Inflammatory macrophage treated with lipopolysaccharide for 1 hour (primary cell): ENCODE measurements at regions not wholly inside any gene's neighbourhood (a gene's known extent, or its start where the extent isn't known, plus 50 kb on each side); places are given as distances from the start of the nearest gene placed in this dataset.
A peak's percentile ranks its signal among the peaks of the same experiment; 100 is the strongest.

Experiments used
- DNase-seq, 2 donors: peaks; one replicate each; pipeline ENCODE4 v3.0.0-alpha.2; 2020 to 2022

DNA sequence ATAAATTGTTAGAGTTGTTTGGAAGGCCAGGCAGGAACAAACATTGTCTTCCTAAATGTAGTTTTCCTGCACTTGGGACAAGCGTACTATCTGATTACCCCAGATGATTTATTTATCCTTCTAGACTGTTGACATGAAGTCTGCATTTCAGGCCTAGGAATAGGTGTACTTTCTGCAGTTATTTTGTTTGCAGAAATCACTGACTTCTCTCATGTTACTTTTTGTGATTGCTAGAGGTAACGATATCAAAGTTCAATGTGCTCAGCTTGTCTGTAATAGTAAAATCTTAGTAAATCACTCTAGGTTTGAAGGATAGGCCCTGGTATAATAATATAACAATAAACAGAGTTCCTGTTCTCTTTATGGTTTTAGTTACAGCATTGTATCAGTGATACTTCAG, 75.4 kb upstream of the HDAC9 start:
- DNase-seq: no peak

GRCh38 chr7:18420748-18421147, 74.8 kb upstream of the HDAC9 start:
- DNase-seq: no peak

DNA sequence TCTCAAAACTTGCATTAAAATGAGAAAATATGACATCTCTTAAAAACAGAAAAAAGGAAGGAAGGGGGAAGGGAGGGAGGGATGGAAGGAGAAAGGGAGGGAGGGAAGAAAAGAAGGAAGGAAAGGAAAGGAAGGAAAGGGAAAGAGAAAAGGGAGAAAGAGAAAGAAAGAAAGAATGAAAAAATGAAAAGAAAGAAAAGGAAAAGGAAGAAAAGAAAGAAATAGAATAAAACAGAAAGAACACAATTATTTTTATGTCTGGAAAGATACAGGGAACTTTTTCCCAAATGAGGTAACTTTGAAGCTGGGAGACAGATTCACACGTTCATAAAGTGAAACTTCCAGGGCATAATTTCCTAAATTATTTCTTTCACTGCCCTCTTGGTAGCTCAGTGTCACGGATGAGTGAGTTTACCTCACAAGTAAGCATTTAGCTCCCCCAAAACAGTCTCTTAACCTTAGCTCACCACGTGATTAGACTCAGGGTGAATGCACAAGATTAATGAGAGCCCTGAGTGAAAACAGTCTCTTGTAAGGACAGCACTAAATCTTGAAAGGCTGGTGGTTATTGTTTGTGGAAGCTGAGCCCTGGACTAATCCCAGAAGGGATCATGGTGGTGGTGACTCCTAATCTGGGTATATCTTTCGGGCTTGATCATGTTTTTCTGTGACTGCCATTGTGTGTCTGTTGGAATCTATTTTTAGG, 74.1 kb upstream of the HDAC9 start:
- DNase-seq: no peak

DNA sequence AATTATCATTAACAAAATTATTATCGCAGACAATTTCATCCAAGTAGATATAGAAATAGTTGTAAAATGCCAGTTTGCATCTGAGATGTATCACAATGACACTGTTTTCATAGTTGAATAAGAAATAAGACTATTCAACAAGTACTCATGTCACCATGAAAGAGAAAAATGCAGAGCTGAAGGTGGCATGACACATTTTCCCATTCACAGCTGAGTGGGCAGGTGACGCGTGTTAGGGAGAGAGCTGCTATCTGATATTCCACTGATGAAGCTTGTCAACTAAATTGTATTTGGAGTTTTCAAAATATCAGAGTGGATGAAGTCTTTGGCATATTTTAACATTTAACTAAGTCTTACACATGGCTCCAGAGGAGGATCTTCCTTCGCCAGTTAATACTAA, 70.3 kb upstream of the HDAC9 start:
- DNase-seq: no peak

- DNase-seq: no peak
Measured at GRCh38 chr7:18425838-18426445, 69.6 kb upstream of the HDAC9 start.

DNA sequence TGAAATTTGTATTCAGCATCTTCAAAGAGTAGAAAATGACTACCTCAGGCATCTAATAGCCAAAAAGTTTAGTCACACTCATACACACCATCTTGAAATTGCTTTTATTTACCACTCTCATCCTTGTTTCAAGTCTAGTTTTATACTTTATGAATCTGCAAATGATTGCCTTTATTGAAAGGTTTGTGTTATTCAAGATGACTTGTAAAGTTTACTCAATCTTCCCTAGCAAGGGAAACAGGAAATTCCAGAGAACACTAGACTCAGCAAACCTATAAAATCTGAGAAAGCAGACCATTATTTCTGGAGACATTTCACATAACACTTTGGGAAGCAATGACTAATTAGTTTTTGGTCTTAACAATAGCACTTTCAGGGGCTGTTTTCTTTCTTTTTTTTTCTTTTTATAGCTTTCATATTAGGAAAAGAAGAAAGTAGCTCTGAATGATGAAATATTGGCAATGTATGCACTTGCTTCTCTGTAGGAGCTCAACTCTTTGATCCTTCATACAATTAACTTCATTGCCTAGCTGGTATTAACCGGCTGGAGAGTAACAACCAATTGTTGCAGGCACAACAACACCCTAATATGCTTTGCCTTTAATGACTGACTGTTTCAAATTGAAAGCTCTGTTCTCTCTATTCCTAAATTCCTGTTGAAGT, 68.9 kb upstream of the HDAC9 start:
- DNase-seq: peak; percentile 19 to 25

DNA sequence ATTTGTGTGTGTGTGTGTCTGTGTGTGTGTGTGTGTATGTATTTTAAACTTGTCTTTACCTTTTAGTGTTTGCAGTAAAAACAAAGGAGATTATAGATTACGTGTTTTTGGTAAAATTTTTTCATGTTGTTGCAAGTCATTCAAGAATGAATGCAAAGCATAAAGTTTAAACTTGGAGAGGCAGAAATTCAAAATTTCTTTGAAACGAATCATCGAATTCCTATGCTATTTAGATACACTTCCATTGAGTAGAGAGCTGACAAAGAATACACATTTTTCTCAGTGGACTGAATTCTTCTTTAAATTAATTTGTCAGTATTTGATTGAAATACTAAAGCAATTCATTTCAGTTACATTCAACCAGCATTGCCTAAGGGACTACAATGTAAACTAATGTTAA, 66.0 kb upstream of the HDAC9 start:
- DNase-seq: no peak

DNA sequence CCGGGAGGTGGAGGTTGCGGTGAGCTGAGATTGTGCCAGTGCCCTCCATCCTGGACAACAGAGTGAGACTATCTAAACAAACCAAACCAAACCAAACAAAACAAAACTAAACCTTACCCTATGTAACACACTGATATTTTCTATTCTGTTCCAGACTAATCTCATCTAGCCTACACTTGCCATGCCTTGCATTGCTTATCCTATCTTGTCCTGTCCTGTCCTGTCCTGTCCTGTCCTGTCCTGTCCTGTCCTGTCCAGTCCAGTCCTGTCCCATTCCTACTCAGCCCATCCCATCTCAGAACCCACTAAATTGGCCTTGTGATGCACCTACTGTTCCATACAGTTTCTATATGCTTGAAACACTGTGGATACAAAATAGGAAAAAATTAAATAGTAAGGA, 64.7 kb upstream of the HDAC9 start:
- DNase-seq: no peak

GRCh38 chr7:18434171-18434570, 61.4 kb upstream of the HDAC9 start:
- DNase-seq: no peak

GRCh38 chr7:18437101-18437500, 58.4 kb upstream of the HDAC9 start:
- no peak for DNase-seq

GRCh38 chr7:18440934-18441333, 54.6 kb upstream of the HDAC9 start:
- no peak for DNase-seq

- DNase-seq: peak; percentile 50 to 63
Measured at GRCh38 chr7:18444826-18445225, 50.7 kb upstream of the HDAC9 start.

DNA sequence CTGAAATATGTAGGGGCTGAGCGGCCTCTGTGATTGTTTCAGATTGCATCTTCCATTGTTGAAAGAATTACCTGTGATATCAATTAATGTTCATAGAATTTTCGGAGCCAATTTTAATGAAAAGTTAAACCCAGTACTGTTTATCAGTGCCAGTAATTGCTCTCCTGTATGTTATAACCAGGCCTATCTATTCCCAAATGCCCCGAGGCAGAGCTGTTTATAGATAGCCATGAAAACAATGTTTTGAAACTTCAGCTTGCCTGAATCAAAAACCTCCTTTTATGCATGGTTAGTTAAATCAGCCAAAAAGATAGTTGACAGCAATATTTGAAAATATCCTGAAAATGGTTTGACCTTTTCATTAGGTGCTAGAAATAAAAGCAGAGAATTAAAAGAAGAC, 50.1 kb upstream of the HDAC9 start:
- no peak for DNase-seq
